NB4 (cell line): ENCODE measurements at regions not wholly inside any gene's neighbourhood (a gene's known extent, or its start where the extent isn't known, plus 50 kb on each side); places are given as distances from the start of the nearest gene placed in this dataset.
"Not testable (repeated sequence)": the region's sequence is repeated elsewhere in the genome, so short reads cannot be mapped to it uniquely, and the experiment has no call there.

Source experiments
- DNase-seq: peaks from one replicate; pipeline ENCODE4 v3.0.0; 2010; ENCODE audit warnings: low read depth
- H3K4me3 ChIP-seq: one replicate; pipeline ENCODE4 v1.5.1; 2011; ENCODE audit warnings: mild to moderate bottlenecking, low read depth, low read length, moderate library complexity
- MYC ChIP-seq: IDR thresholded peaks from 2 replicates; pipeline ENCODE4 v1.6.1; 2011; ENCODE audit warnings: low read depth, low read length
- POLR2A ChIP-seq: IDR thresholded peaks from 2 replicates; pipeline ENCODE4 v1.6.1; 2011; ENCODE audit warnings: mild to moderate bottlenecking; ENCODE audit not compliant: insufficient read length; ENCODE audit errors: extremely low read depth
- TF ChIP-seq, protein P1 (sequence below): IDR thresholded peaks from 2 replicates; pipeline ENCODE4 v1.6.1; 2011; ENCODE audit warnings: low read depth, low read length
- TF ChIP-seq, protein P2 (sequence below): IDR thresholded peaks from one replicate; pipeline ENCODE4 v1.5.1; 2012; ENCODE audit warnings: low read depth, low read length

DNA sequence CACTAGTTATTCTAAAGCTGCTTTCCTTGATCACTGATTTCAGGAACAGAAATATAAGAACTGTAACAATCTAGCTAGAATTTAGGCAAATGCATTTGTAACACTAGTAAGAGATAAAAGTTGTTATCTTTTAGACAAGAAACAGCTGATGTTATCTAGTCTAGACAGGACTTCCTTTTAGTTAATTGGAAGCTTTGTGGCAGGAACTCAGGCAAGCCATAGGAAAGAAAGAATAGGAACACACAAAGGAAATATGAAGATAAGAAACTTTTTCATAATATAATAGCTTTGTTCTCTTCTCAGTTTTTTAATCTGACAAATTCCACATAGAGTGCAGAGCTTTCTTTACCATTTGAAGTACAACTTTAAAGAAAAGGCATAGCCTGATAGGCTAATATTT lies 59.0 kb upstream of the AGR3 start:
- DNase-seq = peak; percentile 61
- no peak overlapping the region for H3K4me3 ChIP-seq
- TF ChIP-seq POLR2A (no peak), MYC (no peak)
- TF ChIP-seq, protein P1, sequence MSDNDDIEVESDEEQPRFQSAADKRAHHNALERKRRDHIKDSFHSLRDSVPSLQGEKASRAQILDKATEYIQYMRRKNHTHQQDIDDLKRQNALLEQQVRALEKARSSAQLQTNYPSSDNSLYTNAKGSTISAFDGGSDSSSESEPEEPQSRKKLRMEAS = no peak
- TF ChIP-seq, protein P2, sequence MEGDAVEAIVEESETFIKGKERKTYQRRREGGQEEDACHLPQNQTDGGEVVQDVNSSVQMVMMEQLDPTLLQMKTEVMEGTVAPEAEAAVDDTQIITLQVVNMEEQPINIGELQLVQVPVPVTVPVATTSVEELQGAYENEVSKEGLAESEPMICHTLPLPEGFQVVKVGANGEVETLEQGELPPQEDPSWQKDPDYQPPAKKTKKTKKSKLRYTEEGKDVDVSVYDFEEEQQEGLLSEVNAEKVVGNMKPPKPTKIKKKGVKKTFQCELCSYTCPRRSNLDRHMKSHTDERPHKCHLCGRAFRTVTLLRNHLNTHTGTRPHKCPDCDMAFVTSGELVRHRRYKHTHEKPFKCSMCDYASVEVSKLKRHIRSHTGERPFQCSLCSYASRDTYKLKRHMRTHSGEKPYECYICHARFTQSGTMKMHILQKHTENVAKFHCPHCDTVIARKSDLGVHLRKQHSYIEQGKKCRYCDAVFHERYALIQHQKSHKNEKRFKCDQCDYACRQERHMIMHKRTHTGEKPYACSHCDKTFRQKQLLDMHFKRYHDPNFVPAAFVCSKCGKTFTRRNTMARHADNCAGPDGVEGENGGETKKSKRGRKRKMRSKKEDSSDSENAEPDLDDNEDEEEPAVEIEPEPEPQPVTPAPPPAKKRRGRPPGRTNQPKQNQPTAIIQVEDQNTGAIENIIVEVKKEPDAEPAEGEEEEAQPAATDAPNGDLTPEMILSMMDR = no peak

DNA sequence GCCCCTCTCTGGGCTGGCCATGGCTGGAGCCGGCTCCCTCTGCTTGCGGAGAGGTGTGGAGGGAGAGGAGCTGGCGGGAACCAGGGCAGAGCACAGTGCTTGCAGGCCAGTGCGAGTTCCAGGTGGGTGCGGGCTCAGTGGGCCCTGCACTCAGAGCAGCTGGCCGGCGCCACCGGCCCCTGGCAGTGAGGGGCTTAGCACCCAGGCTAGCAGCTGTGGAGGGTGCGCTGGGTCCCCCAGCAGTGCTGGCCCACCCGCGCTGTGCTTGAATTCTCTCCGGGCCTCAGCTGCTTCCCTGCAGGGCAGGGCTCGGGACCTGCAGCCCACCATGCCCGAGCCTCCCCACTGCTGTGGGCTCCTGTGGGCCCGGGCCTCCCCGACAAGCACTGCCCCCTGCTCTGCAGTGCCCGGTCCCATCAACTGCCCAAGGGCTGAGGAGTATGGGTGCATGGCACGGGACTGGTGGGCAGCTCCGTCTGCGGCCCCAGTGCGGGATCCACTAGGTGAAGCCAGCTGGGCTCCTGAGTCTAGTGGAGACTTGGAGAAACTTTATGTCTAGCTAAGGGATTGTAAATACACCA lies 61.2 kb upstream of the AGR3 start:
- no peak overlapping the region for H3K4me3 ChIP-seq
- TF ChIP-seq, protein P1 = no peak
- TF ChIP-seq MYC (no peak), POLR2A (no peak)
- TF ChIP-seq, protein P2 = no peak
- no peak for DNase-seq

DNA sequence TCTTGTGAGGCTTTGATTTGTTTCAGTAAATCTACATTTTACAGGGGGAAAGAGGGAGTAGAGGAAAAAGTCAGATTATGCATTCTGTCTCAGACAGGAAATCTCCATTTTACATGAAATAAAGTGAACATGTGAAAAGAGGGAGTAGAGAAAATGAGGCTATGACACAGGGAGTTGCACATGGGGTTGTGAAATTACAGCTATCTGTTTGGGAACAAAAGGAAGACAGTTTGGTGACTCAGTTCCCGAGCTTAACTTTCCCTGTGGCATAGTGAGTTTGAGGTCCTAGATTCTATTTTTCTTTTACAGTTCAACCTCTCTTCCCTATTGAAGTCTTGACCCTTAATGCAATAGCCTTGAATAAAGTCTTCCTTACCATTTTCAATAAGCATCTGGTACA lies 63.2 kb upstream of the AGR3 start:
- peak; percentile 45 for DNase-seq
- no peak overlapping the region for H3K4me3 ChIP-seq
- TF ChIP-seq, protein P2 = no peak
- TF ChIP-seq MYC = no peak
- TF ChIP-seq POLR2A = no peak
- TF ChIP-seq, protein P1 = no peak

DNA sequence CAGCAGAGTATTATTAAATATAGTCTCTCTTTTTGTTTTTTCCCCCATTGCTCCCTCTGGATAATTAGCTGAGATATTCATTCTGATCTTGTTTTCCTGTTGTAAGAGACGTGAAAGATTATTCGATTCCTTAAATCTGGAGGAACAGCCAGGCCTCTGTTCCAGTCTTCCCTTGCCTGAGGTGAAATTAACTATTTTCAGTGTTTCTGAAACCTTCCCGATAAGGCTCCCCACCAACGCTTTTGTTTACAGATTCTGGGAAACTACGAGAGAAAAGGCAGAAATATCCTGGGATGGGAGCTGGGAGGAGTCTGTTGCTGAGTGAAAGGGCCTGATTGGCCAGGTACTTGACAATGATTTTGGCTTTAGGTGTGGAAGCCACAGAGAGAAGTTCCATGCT lies 63.6 kb upstream of the AGR3 start:
- DNase-seq = no peak
- TF ChIP-seq MYC (no peak), POLR2A (no peak)
- TF ChIP-seq, protein P2 = no peak
- TF ChIP-seq, protein P1 = no peak

DNA sequence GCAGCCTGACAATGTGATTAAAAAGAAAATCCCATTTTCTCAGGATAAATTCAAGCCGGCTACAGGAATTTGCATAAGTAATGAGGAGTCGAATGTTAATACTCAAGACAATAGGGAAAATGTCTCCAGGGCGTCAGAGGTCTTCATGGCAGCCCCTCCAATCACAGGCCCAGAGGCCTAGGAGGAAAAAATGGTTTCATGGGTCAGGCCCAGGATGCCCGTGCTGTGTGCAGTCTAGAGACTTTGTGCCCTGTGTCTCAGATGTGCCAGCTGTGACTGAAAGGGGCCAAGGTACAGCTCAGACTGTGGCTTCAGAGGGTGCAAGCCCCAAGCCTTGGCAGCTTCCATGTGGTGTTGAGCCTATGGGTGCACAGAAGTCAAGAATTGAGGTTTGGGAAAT lies 66.3 kb upstream of the AGR3 start:
- not testable (repeated sequence) for DNase-seq

More for the DNA sequence above, 63.6 kb upstream of the AGR3 start:
- no peak overlapping the region for H3K4me3 ChIP-seq

DNA sequence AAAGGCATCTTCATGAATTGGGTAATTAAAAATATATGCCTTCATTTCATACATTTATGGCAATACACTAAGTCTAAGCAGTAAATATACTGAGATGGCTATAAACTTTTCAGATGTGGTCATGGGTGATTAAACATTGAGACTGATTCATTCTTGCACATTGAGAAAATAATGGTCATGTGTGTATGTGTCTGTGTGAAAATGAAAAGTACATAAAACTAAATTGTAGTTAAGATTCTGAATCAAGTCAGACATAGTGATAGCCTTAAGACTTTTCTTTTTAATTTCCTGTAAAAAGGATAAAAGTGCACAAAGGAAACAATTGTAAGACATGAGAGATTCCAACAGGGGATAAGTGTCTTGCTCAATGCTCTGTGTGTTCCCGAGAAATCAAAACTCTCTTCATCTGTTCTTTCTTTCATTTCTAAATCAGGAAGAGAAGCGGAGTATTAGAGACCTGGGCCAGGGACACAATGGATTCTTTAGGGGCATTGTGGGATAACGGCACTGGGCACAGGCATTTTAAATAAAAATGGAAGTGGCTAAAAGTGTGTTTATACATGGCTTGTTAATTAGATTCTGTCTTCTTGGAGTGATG lies 69.8 kb upstream of the AGR3 start:
- no peak overlapping the region for H3K4me3 ChIP-seq
- TF ChIP-seq, protein P1 = no peak
- TF ChIP-seq, protein P2 = no peak
- no peak for TF ChIP-seq POLR2A
- no peak for TF ChIP-seq MYC

More for the DNA sequence above, 66.3 kb upstream of the AGR3 start:
- not testable (repeated sequence) for H3K4me3 ChIP-seq

More for the DNA sequence above, 69.8 kb upstream of the AGR3 start:
- no peak for DNase-seq
